NCI-H526 (cell line): ENCODE measurements at regions not wholly inside any gene's neighbourhood (a gene's known extent, or its start where the extent isn't known, plus 50 kb on each side); places are given as distances from the start of the nearest gene placed in this dataset.
A peak's percentile ranks its signal among the peaks of the same experiment; 100 is the strongest.
"Not testable (repeated sequence)": the region's sequence is repeated elsewhere in the genome, so short reads cannot be mapped to it uniquely, and the experiment has no call there.

ENCODE experiments used
- DNase-seq, 2 experiments: peaks; one replicate each; lab custom pipeline; 2025; lab: John Stamatoyannopoulos, UW

DNA sequence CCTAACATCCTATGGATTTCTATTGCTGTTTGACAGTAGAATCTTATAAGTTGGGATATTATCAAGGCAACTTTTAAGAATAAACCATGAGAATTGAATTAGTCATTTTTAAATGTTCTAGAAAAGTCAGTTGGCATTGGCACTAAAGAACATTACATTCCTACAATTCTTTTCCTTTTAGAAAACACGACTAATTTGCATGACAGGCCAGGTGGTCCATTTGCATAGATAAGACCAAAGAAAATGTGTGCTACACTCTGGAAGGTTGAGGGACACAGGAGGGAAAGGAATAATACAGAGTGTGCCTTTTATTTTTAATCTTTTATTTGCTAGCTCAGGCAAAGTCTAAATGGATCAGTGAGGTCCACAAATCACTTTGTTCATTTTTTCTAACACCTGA lies 962.3 kb downstream of the EPHA3 start:
- peak; percentile 60 to 63 for DNase-seq

DNA sequence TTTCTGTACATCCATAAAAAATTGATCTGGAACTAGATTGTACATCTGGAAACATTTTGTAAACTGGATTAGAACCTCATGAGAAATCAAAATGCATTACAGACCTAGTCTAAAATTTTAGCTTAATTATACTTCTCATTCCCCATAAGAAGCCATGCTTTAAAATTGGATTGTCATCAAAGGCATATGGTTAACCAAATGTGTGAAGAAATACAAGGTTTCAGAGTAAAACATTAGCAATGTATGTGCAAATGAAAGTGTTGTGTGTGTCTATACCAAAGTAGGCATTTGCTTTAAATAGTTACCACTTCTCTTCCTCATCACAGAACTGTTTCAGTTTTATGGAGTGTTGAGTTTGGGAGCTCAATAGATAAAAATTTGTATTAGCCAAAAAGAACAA lies 968.7 kb downstream of the EPHA3 start:
- DNase-seq: no peak

GRCh38 chr3:90080988-90081387 lies 973.6 kb downstream of the EPHA3 start:
- no peak for DNase-seq

DNA sequence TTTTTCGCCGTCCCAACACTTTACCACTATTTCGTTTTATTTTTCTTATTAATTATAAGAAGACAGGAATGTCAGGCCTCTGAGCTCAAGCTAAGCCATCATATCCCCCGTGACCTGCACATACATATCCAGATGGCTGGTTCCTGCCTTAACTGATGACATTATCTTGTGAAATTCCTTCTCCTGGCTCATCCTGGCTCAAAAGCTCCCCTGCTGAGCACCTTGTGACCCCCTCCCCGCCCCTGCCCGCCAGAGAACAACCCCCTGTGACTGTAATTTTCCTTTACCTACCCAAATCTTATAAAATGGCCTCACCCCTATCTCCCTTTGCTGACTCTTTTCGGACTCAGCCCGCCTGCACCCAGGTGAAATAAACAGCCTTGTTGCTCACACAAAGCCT lies 978.9 kb downstream of the EPHA3 start:
- DNase-seq: not testable (repeated sequence)

DNA sequence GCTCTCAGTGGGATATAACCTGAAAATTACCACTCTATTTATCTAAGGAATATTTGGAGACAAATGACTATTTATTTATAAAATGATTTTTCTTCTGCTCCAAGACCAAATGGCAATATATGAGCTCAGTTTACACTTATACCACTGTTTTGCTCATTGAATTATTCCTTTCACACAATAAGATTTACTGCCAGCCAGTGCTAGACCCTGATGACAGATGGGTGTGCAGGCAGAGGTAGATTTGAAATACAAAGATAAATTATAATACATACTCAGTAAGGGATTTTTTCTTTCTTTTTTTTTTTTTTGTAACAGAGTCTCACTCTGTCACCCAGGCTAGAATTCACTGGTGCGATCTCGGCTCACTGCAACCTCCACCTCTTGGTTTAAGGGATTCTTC lies 980.3 kb downstream of the EPHA3 start:
- DNase-seq: no peak

DNA sequence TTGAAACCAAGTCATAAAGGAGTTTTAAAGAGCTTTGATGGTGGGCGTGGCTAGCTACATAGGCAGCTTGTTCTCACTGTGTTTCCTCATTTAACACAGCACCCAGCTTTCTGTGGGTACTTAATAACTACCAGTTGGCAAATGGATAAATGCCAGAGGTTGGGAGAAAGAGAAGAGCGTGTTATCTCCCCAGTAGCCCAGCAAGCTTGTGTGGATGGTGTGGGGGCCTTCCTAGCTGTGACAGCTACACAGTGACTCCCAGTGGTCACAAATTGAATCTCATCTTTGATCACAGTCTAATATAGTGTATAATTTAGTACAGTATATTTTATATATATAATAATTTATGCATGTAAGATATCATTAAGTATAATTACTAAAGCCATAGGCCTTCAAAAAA lies 984.1 kb downstream of the EPHA3 start:
- DNase-seq: peak in 1 of 2 experiments; percentile 38

GRCh38 chr3:90092994-90093393 lies 985.6 kb downstream of the EPHA3 start:
- DNase-seq: peak in 1 of 2 experiments; percentile 33

DNA sequence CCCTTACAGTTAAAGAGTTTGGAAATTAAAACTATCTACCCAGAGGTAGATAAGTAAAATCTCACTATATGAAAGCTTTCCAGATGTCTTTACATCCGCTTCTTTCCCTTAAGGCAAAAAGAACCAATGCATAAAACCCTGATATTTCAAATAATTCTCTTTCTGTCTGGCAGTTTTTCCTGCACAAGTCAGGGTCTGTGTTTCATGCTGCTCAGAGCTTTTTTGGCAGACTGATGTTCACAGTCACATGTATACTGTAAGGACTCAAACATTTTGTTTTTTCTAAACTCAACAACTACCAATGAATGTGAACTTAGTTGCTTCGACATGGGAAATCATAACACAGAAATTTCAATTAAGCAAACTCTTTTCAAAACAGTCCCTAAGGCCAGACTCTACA lies 988.4 kb downstream of the EPHA3 start:
- DNase-seq: no peak

- DNase-seq: no peak
These were observed 992.1 kb downstream of the EPHA3 start for GRCh38 chr3:90099493-90099892.

GRCh38 chr3:90102146-90102545 lies 994.7 kb downstream of the EPHA3 start:
- no peak for DNase-seq

- DNase-seq: no peak
These were observed 1013.9 kb downstream of the EPHA3 start for GRCh38 chr3:90121326-90121725.

GRCh38 chr3:90128391-90128790 lies 1021.0 kb downstream of the EPHA3 start:
- DNase-seq: no peak

DNA sequence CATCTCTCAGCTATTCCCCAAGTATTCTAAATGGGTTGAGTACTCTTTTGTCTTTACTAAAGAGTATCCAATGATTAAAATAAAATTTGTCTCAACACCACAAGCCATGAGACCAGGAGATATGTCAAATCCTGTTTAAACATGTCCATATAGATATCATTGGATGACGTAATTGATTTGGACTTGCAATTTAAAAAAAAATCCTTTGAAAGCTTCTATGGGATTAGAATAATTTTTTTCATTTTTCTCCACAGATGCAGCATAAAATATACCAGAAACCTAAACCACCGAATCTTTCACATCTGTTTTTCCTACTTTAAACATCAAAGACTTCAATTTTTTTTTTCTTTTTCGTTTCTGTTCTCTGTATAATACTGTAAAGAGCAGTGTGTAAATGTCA lies 1022.3 kb downstream of the EPHA3 start:
- DNase-seq: no peak

- no peak for DNase-seq
These were observed 1024.8 kb downstream of the EPHA3 start for GRCh38 chr3:90132197-90132596.

GRCh38 chr3:90134090-90134489 lies 1026.7 kb downstream of the EPHA3 start:
- no peak for DNase-seq

DNA sequence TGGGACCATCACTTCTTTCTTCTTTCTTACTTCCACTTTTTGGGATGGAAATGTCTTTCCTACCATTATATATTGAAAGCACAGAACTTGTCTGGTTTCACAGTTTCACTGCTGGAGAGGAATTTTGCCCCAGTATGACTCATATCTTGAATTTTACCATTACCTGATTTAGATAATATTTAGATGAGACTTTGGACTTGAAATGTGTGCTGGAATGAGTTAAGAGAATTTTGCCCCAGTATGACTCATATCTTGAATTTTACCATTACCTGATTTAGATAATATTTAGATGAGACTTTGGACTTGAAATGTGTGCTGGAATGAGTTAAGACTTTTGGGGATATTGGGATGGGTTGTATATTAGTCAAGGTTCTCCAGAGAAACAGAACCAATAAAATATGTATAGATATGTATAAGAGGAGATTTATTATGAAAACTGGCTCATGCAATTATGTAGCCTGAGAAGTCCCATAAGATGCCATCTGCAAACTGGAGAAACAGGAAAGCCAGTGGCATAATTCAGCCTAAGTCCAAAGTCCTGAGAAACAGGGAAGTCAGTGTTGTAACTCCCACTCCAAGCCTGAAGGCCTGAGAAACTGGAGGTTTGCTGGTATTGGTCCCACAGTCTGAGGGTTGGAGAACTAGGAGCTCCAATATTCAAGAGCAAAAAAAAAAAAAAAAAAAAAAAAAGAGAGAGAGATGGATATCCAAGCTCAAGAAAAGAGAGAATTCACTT lies 1029.2 kb downstream of the EPHA3 start:
- DNase-seq: no peak

DNA sequence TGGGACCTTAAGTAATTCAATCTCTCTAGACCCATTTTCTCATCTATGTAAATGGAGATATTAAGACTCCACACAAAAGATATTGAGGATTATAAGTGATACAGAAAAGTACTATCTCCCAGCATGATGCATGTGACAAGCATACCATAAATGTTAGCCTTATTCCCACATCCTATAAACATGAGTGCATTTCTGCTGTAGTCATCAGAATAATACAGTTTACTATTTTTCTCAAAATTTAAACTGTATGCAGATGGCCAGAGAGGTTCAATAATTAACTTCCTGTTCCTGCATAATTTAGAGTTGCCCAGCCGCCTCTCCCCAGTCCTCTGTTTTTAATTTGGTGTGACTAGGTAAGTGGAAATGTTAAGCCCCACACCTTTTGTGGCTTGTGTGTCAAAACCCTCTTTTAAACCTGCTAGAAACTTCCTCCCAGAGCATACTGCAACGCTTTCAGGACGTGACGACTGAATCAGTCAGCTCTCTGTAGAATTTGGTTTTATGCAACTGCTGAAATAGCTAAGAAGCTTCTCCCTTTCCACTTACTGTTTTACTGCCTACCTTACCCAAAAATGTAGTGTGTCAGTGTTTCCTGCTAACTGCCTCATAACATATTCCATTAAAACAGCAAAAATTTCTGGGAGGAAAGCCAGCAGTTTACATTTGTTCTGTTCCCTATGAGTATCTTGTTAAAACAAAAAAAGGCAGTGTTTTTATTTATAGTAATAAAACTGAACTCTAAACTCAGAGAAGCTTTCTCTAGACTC lies 1037.9 kb downstream of the EPHA3 start:
- no peak for DNase-seq

DNA sequence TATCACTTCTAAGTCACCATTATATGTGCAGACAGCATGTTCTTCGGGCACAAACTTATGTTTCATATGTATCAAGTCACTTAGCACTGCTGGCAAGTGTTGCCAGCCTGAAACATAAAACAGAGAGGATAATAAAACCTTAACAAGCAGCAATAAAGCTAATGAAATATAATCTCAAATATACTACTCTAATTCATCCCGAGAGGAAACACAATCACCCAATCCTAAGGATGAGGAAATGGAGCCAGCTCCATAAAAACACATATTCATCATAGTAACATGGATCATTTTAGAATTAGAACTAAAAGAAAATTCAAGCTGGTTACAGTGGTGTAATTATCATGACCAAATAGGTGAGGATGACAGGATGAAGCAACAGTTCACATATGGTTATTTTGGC lies 1072.7 kb downstream of the EPHA3 start:
- no peak for DNase-seq

DNA sequence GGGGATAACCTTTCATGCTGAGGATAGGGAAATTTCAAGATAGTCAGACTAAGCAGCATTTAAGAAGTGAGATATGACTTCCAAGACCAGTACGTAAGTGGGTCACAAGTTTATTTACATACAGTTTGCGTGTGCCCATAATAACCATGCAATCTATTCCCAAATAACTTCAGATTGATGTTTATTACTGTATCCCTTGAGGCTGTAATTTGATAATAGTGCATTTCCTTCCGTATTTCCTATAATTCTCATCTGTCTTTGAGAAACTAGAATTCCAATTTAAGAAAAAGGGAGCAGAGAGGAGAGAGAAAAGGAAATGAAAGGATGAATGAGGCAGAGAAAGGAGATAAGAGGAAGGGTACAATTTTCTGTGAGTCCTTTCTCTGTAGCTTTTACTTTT lies 1073.1 kb downstream of the EPHA3 start:
- no peak for DNase-seq

DNA sequence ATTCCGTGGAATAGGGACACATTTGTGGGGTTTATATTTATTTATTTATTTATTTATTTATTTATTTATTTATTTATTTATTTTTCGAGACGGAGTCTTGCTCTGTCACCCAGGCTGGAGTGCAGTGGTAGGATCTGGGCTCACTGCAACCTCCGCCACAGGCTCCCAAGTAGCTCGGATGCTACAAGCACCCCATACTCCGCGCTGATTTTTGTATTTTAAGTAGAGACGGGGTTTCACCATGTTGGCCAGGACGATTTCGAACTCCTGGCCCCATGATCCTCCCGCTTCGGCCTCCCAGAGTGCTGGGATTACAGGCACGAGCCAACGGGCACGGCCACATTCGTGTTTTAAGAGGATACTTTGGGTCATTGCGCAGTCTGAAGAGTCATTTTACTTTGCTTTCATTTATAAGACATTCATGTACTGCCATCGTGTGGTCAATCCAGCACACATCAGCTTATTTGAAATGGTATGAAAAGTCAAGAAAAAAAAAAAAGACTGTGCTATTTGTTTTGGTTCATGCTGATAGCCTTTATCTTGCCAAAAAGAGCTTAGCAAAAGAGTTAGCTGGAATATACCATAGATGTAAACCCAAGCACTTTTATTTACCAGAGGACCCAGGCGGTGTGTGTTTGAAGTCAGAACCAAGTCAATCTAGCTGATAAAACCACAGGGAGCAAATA lies 1075.0 kb downstream of the EPHA3 start:
- not testable (repeated sequence) for DNase-seq

- no peak for DNase-seq
These were observed 1077.4 kb downstream of the EPHA3 start for GRCh38 chr3:90184861-90185260.

GRCh38 chr3:90197383-90197782 lies 1090.0 kb downstream of the EPHA3 start:
- DNase-seq: not testable (repeated sequence)

DNA sequence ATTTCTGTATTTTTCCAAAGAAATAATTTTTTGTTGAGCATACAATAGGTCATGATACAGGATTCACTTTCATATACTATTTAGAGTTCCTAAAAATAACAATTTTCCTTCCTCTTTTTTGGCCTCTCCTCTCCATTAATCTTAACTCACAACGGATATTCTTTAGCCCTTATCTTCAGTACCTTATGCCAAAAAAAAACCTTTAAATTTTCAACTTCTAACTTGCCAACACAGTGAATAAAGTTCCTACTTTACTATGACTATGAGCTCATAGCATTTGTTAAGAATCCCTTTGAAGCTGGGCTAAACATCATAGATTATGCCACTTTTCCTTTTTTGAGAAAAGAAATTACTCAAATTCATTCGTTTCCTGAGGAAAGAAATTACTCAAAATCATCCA lies 1095.5 kb downstream of the EPHA3 start:
- not testable (repeated sequence) for DNase-seq
